Adrenal gland (tissue), 5 donors: ENCODE measurements at regions not wholly inside any gene's neighbourhood (a gene's known extent, or its start where the extent isn't known, plus 50 kb on each side); places are given as distances from the start of the nearest gene placed in this dataset.

Experiments used
- CTCF ChIP-seq, 6 experiments: fragments of 450-650 bp in 4 of 6; fragments of 200-600 bp in 2 of 6; sonication (generic) in 1 of 6; IDR thresholded peaks; 1 replicate in 5 of 6; 2 replicates in 1 of 6; pipeline versions ENCODE4 v1.5.1 to v1.8.0; 2016 to 2021; ENCODE audit warnings: antibody characterized with exemption in 6 of 6, mild to moderate bottlenecking in 2 of 6, moderate library complexity in 1 of 6
- POLR2A ChIP-seq, 2 donors: fragments of 450-650 bp; IDR thresholded peaks; one replicate each; pipeline ENCODE4 v1.6.1; 2017; ENCODE audit warnings: antibody characterized with exemption in 2 of 2, mild to moderate bottlenecking in 2 of 2, moderate library complexity in 1 of 2
- donor health status: DM: no; HTN: no; CAD: no.

- TF ChIP-seq CTCF (IDR thresholded peaks at IDR 0.05) (no peak), POLR2A (IDR thresholded peaks at IDR 0.05) (no peak)
Observed at GRCh38 chr14:94888121-94888520, 118.2 kb upstream of the GSC start.
